CD14-positive monocyte (primary cell): ENCODE measurements at regions not wholly inside any gene's neighbourhood (a gene's known extent, or its start where the extent isn't known, plus 50 kb on each side); places are given as distances from the start of the nearest gene placed in this dataset.

Experiments
- DNase-seq, 3 donors: peaks; one replicate each; pipeline ENCODE4 v3.0.0-alpha.2; 2011 to 2022
- H2AFZ ChIP-seq: 2 replicates; pipeline ENCODE4 v1.6.0; 2012; ENCODE audit warnings: mild to moderate bottlenecking, low read depth, low read length, inconsistent platforms; ENCODE audit not compliant: insufficient read depth, poor library complexity, severe bottlenecking
- H3K27ac ChIP-seq, 2 donors: 1 replicate in 1 of 2; 2 replicates in 1 of 2; pipeline ENCODE4 v1.5.1; 2012 to 2013; ENCODE audit warnings: low read length in 2 of 2, control low read depth in 1 of 2, inconsistent platforms in 1 of 2, low read depth in 1 of 2, mild to moderate bottlenecking in 1 of 2
- H3K27me3 ChIP-seq, 2 donors: one replicate each; pipeline versions ENCODE4 v1.6.0 to v1.6.1; 2011 to 2013; ENCODE audit warnings: low read length in 2 of 2; ENCODE audit not compliant: control insufficient read depth in 2 of 2, insufficient read depth in 2 of 2
- H3K36me3 ChIP-seq, 2 donors: replicated peaks in 1 of 2; 1 replicate in 1 of 2; 2 replicates in 1 of 2; pipeline versions ENCODE4 v1.5.1 to v1.6.1; 2012 to 2013; ENCODE audit warnings: low read length in 2 of 2, control low read depth in 1 of 2, inconsistent platforms in 1 of 2, mild to moderate bottlenecking in 1 of 2; ENCODE audit not compliant: insufficient read depth in 2 of 2, control insufficient read depth in 1 of 2
- H3K4me1 ChIP-seq, 2 donors: 1 replicate in 1 of 2; 2 replicates in 1 of 2; pipeline versions ENCODE4 v1.5.1 to v1.6.1; 2012 to 2013; ENCODE audit warnings: low read length in 2 of 2, control low read depth in 1 of 2, inconsistent platforms in 1 of 2, mild to moderate bottlenecking in 1 of 2, moderate library complexity in 1 of 2; ENCODE audit not compliant: insufficient read depth in 2 of 2, control insufficient read depth in 1 of 2
- H3K4me2 ChIP-seq: replicated peaks from 2 replicates; pipeline ENCODE3; 2012; ENCODE audit warnings: low read length, moderate library complexity, mild to moderate bottlenecking; ENCODE audit not compliant: poor library complexity, severe bottlenecking; ENCODE audit errors: extremely low read depth
- H3K4me3 ChIP-seq, 3 experiments: fragments of 200-600 bp in 1 of 3; sonication (generic) in 1 of 3; replicated peaks in 1 of 3; 1 replicate in 2 of 3; 2 replicates in 1 of 3; pipeline ENCODE4 v1.5.1; 2011 to 2013; ENCODE audit warnings: low read length in 3 of 3, mild to moderate bottlenecking in 3 of 3, control low read depth in 2 of 3, low read depth in 2 of 3, inconsistent platforms in 1 of 3, moderate library complexity in 1 of 3
- H3K79me2 ChIP-seq: 2 replicates; pipeline ENCODE4 v1.6.0; 2012; ENCODE audit warnings: mild to moderate bottlenecking, control low read depth, inconsistent platforms, low read length, moderate library complexity; ENCODE audit not compliant: insufficient read depth
- H3K9ac ChIP-seq: 2 replicates; pipeline ENCODE4 v1.6.0; 2017; ENCODE audit warnings: low read length, mild to moderate bottlenecking; ENCODE audit not compliant: insufficient read depth, poor library complexity, severe bottlenecking
- H3K9me3 ChIP-seq, 2 donors: replicated peaks in 1 of 2; 1 replicate in 1 of 2; 2 replicates in 1 of 2; pipeline versions ENCODE4 v1.5.1 to v1.6.1; 2012 to 2013; ENCODE audit warnings: low read length in 2 of 2, control low read depth in 1 of 2; ENCODE audit not compliant: control insufficient read depth in 1 of 2, insufficient read depth in 1 of 2
- H4K20me1 ChIP-seq: 2 replicates; pipeline ENCODE4 v1.6.0; 2012; ENCODE audit warnings: mild to moderate bottlenecking, low read length, control low read depth, moderate library complexity; ENCODE audit not compliant: insufficient read depth
- H3K27ac Mint-ChIP-seq, 7 donors: one replicate each; pipeline ENCODE4 v1.8.0; 2020; ENCODE audit warnings: mild to moderate bottlenecking in 7 of 7, mixed read lengths in 7 of 7, moderate library complexity in 6 of 7, inconsistent platforms in 2 of 7
- H3K27me3 Mint-ChIP-seq, 3 donors: one replicate each; pipeline ENCODE4 v1.8.0; 2021 to 2022; ENCODE audit warnings: low read depth in 3 of 3, mild to moderate bottlenecking in 3 of 3, mixed read lengths in 3 of 3, moderate library complexity in 3 of 3, inconsistent platforms in 1 of 3
- H3K36me3 Mint-ChIP-seq, 2 donors: one replicate each; pipeline ENCODE4 v1.8.0; 2020; ENCODE audit warnings: mixed read lengths in 2 of 2, inconsistent platforms in 1 of 2, mild to moderate bottlenecking in 1 of 2
- H3K4me1 Mint-ChIP-seq: one replicate; pipeline ENCODE4 v1.8.0; 2020; ENCODE audit warnings: mild to moderate bottlenecking, mixed read lengths
- H3K4me3 Mint-ChIP-seq, 2 donors: one replicate each; pipeline ENCODE4 v1.8.0; 2020; ENCODE audit warnings: mild to moderate bottlenecking in 2 of 2, mixed read lengths in 2 of 2, moderate library complexity in 1 of 2
- H3K9me3 Mint-ChIP-seq, 7 donors: one replicate each; pipeline ENCODE4 v1.8.0; 2020 to 2022; ENCODE audit warnings: mixed read lengths in 7 of 7, mild to moderate bottlenecking in 6 of 7, moderate library complexity in 6 of 7, inconsistent platforms in 2 of 7
- WGBS: methylation state at CpG from one replicate; pipeline ENCODE4 v1.1.5; 2013; ENCODE audit warnings: missing lambda C conversion rate; ENCODE audit not compliant: insufficient coverage; 5-methylcytosine and 5-hydroxymethylcytosine counted together
- intact Hi-C, 2 donors: fragments of 100-400 bp; cut with micrococcal nuclease; formaldehyde crosslinking; loops; one replicate each; pipeline versions ENCODE4 v1.15.0 to v1.15.1; 2023
- TF ChIP-seq, protein P1 (sequence below): fragments of 200-600 bp; IDR thresholded peaks from one replicate; pipeline ENCODE4 v1.8.0; 2022; ENCODE audit warnings: antibody characterized with exemption, mild to moderate bottlenecking

GRCh38 chr3:59408047-59408624, 358.3 kb upstream of the CFAP20DC start:
- H3K27ac Mint-ChIP-seq: no peak overlapping the region
- no peak overlapping the region for H3K4me3 ChIP-seq
- H3K9me3 ChIP-seq: no peaks in the 10 kb centered on the region
- TF ChIP-seq, protein P1, sequence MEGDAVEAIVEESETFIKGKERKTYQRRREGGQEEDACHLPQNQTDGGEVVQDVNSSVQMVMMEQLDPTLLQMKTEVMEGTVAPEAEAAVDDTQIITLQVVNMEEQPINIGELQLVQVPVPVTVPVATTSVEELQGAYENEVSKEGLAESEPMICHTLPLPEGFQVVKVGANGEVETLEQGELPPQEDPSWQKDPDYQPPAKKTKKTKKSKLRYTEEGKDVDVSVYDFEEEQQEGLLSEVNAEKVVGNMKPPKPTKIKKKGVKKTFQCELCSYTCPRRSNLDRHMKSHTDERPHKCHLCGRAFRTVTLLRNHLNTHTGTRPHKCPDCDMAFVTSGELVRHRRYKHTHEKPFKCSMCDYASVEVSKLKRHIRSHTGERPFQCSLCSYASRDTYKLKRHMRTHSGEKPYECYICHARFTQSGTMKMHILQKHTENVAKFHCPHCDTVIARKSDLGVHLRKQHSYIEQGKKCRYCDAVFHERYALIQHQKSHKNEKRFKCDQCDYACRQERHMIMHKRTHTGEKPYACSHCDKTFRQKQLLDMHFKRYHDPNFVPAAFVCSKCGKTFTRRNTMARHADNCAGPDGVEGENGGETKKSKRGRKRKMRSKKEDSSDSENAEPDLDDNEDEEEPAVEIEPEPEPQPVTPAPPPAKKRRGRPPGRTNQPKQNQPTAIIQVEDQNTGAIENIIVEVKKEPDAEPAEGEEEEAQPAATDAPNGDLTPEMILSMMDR: no peak
- intact Hi-C loops: no loop called here
- H3K79me2 ChIP-seq: no peaks in the 10 kb centered on the region
- no peaks in the 10 kb centered on the region for H3K4me1 Mint-ChIP-seq
- no peaks in the 10 kb centered on the region for H4K20me1 ChIP-seq
- no peaks in the 10 kb centered on the region for H3K36me3 Mint-ChIP-seq
- no peaks in the 10 kb centered on the region for H3K27me3 ChIP-seq
- H3K4me3 Mint-ChIP-seq: no peak overlapping the region
- DNase-seq: no peak
- no peak overlapping the region for H3K4me2 ChIP-seq
- peaks cover 0 to 7% (median 2%) of the 10 kb centered on the region in 3 donors for H3K27me3 Mint-ChIP-seq
- H3K9ac ChIP-seq: no peak overlapping the region
- no peaks in the 10 kb centered on the region for H3K36me3 ChIP-seq
- H3K27ac ChIP-seq: no peak overlapping the region
- no CpG with 5 or more reads among the region's 2 CpGs for WGBS
- no peaks in the 10 kb centered on the region for H3K4me1 ChIP-seq
- no peak overlapping the region for H2AFZ ChIP-seq
- H3K9me3 Mint-ChIP-seq: peaks cover 0 to 2% (median 0%) of the 10 kb centered on the region in 7 donors

- no peaks in the 10 kb centered on the region for H3K4me1 Mint-ChIP-seq
- DNase-seq: no peak
- no peaks in the 10 kb centered on the region for H3K9me3 ChIP-seq
- no peaks in the 10 kb centered on the region for H3K36me3 ChIP-seq
- no peak overlapping the region for H3K4me2 ChIP-seq
- H3K9ac ChIP-seq: no peak overlapping the region
- H3K9me3 Mint-ChIP-seq: no peaks in the 10 kb centered on the region
- H2AFZ ChIP-seq: no peak overlapping the region
- H3K4me3 ChIP-seq: no peak overlapping the region
- no CpG with 5 or more reads among the region's 5 CpGs for WGBS
- no peaks in the 10 kb centered on the region for H4K20me1 ChIP-seq
- H3K4me1 ChIP-seq: no peaks in the 10 kb centered on the region
- H3K27ac ChIP-seq: no peak overlapping the region
- intact Hi-C loops: no loop called here
- H3K27me3 Mint-ChIP-seq: peaks cover 0 to 7% (median 2%) of the 10 kb centered on the region in 3 donors
- no peaks in the 10 kb centered on the region for H3K27me3 ChIP-seq
- no peak overlapping the region for H3K4me3 Mint-ChIP-seq
- no peaks in the 10 kb centered on the region for H3K79me2 ChIP-seq
- H3K27ac Mint-ChIP-seq: no peak overlapping the region
- no peaks in the 10 kb centered on the region for H3K36me3 Mint-ChIP-seq
- TF ChIP-seq, protein P1: no peak
Measured at GRCh38 chr3:59407425-59407824, 357.6 kb upstream of the CFAP20DC start.
